Stomach (tissue), 8 donors: ENCODE measurements at regions not wholly inside any gene's neighbourhood (a gene's known extent, or its start where the extent isn't known, plus 50 kb on each side); places are given as distances from the start of the nearest gene placed in this dataset.

Source experiments
- DNase-seq, 2 donors: peaks; one replicate each; pipeline versions ENCODE4 v3.0.0 to v3.0.0-alpha.2; 2013 to 2019
- H3K27ac ChIP-seq, 5 donors: fragments of 200-600 bp in 4 of 5; sonication (generic) in 4 of 5; one replicate each; pipeline ENCODE4 v1.5.1; 2013 to 2019; ENCODE audit warnings: mild to moderate bottlenecking in 1 of 5, moderate library complexity in 1 of 5
- H3K27me3 ChIP-seq, 3 donors: fragments of 200-600 bp; sonication (generic); one replicate each; pipeline ENCODE4 v1.5.1; 2017 to 2019; ENCODE audit warnings: mixed run types in 1 of 3
- H3K36me3 ChIP-seq, 4 donors: fragments of 200-600 bp; sonication (generic); 1 replicate in 3 of 4; 2 replicates in 1 of 4; pipeline ENCODE4 v1.5.1; 2016 to 2019
- H3K4me1 ChIP-seq, 4 donors: fragments of 200-600 bp; sonication (generic); one replicate each; pipeline ENCODE4 v1.5.1; 2016 to 2019
- H3K4me3 ChIP-seq, 4 donors: fragments of 200-600 bp; sonication (generic) in 3 of 4; one replicate each; pipeline ENCODE4 v1.5.1; 2016 to 2019; ENCODE audit warnings: mild to moderate bottlenecking in 1 of 4
- H3K9me3 ChIP-seq, 4 donors: fragments of 200-600 bp; sonication (generic); one replicate each; pipeline ENCODE4 v1.5.1; 2016 to 2019
- EP300 ChIP-seq: sonication (generic); formaldehyde crosslinking; IDR thresholded peaks from one replicate; pipeline ENCODE4 v1.6.1; 2017; ENCODE audit warnings: antibody characterized with exemption
- POLR2A ChIP-seq, 4 donors: fragments of 450-650 bp; IDR thresholded peaks; one replicate each; pipeline ENCODE4 v1.6.1; 2016; ENCODE audit warnings: antibody characterized with exemption in 4 of 4, control low read depth in 2 of 4, mild to moderate bottlenecking in 1 of 4, moderate library complexity in 1 of 4
- POLR2AphosphoS5 ChIP-seq, 3 donors: sonication (generic); formaldehyde crosslinking; IDR thresholded peaks; one replicate each; pipeline ENCODE4 v1.6.1; 2016; ENCODE audit warnings: antibody characterized with exemption in 3 of 3
- whole genome bisulfite sequencing, 5 donors: extraction: QIAGEN DNeasy Blood & Tissue Kit in 3 of 5; methylation state at CpG; one replicate each; pipeline versions ENCODE4 v1.1.5 to v1.1.7; 2013 to 2018; 5-methylcytosine and 5-hydroxymethylcytosine counted together
- intact Hi-C: fragments of 100-400 bp; cut with DNase I; formaldehyde crosslinking; loops from one replicate; pipeline ENCODE4 v1.15.1; 2023; ENCODE audit warnings: low total_unique reads
- TF ChIP-seq, protein P1 (sequence below), 7 experiments: fragments of 450-650 bp in 4 of 7; fragments of 200-600 bp in 3 of 7; sonication (generic) in 3 of 7; IDR thresholded peaks; one replicate each; pipeline ENCODE4 v1.5.1; 2016 to 2019; ENCODE audit warnings: antibody characterized with exemption in 7 of 7, control low read depth in 2 of 7, mild to moderate bottlenecking in 1 of 7
- donor health status: healthy with polysubstance abuse.
- donor health status: Bipolar disorder and iron deficiency.
- donor health status: healthy.

DNA sequence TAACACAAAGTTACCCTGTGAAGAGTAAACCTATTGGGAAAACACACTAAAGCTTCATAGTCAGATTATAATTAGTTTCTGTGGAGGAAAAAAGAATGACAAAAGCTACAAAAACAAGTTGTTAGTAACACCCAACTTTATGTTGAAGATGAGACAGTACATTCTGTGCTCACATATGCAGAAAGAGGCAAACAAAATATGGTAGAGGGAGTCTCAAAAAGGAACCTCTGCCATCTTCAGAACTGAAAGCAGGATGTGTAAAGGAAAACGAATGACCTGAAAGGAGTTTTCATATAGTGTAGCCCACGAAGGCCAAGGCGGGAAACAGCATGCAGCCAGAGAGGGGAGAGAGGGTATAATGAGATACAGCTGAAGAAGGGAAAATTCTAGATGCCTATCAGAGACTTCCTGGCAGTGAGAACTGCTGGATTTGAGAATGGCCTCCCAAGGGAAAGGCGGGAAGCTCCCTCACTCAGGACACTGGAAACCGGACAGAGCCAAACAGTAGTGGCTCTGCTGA is 84.1 kb upstream of the HEY2 start:
- no peak for DNase-seq
- Histone ChIP-seq H3K36me3 (no peaks in the 10 kb centered on the region), H3K4me1 (no peaks in the 10 kb centered on the region), H3K27me3 (no peaks in the 10 kb centered on the region), H3K4me3 (no peak overlapping the region), H3K9me3 (no peaks in the 10 kb centered on the region), H3K27ac (no peak overlapping the region)
- 63 to 81% (median 76%) methylated on average over 5 of the region's 5 CpGs for WGBS, 5 donors
- intact Hi-C loops = no loop called here
- TF ChIP-seq POLR2A (IDR thresholded peaks at IDR 0.05) (no peak), POLR2AphosphoS5 (IDR thresholded peaks at IDR 0.05) (no peak), EP300 (no peak)
- TF ChIP-seq, protein P1, sequence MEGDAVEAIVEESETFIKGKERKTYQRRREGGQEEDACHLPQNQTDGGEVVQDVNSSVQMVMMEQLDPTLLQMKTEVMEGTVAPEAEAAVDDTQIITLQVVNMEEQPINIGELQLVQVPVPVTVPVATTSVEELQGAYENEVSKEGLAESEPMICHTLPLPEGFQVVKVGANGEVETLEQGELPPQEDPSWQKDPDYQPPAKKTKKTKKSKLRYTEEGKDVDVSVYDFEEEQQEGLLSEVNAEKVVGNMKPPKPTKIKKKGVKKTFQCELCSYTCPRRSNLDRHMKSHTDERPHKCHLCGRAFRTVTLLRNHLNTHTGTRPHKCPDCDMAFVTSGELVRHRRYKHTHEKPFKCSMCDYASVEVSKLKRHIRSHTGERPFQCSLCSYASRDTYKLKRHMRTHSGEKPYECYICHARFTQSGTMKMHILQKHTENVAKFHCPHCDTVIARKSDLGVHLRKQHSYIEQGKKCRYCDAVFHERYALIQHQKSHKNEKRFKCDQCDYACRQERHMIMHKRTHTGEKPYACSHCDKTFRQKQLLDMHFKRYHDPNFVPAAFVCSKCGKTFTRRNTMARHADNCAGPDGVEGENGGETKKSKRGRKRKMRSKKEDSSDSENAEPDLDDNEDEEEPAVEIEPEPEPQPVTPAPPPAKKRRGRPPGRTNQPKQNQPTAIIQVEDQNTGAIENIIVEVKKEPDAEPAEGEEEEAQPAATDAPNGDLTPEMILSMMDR (IDR thresholded peaks at IDR 0.05) = no peak

DNA sequence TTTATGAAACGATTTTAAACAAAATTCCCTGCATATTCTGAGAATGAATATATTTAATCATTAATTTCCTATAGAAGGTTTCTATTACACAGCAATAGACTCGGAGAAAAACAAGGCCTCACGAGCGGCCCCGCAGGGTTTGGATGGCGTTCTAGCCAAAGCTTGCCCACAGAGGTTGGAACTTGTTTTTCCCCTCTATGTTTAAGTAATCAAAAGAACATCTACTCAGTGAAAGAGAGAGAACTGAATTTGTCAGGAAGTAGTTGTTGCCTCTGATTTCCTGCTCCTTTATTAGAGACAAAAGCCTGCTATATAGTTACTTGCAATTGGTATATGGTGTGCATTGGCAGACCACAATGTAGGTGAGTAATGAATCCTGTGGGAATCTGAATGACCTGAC is 82.1 kb upstream of the HEY2 start:
- DNase-seq = no peak
- intact Hi-C loops = no loop called here
- no peak overlapping the region for H3K27ac ChIP-seq
- no peak overlapping the region for H3K4me3 ChIP-seq
- no peaks in the 10 kb centered on the region for H3K4me1 ChIP-seq
- no peaks in the 10 kb centered on the region for H3K9me3 ChIP-seq
- 79 to 91% (median 87%) methylated on average over 6 of the region's 6 CpGs for WGBS, 5 donors
- TF ChIP-seq EP300 = no peak
- no peaks in the 10 kb centered on the region for H3K27me3 ChIP-seq
- H3K36me3 ChIP-seq = no peaks in the 10 kb centered on the region

DNA sequence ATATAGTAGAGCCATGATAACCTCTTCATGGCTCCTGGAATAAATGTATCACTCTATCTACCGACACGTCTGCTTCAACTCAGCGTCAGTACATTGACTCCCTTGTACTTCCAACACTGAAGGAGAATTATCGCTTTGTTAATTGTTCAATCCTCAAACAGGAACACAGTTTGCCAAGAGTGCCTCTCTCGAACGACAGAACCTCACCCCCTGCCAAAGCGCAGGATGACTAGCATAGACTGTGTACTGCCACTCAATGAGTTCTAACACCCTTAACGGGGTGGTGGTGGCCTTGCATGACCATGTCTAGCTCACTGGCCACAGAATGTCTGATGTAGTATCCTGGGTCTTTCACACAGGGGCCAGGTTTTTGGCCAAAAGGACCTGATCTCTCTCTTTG is 81.4 kb upstream of the HEY2 start:
- Histone ChIP-seq H3K27ac (no peak overlapping the region), H3K27me3 (no peaks in the 10 kb centered on the region), H3K4me3 (no peak overlapping the region), H3K4me1 (no peaks in the 10 kb centered on the region), H3K9me3 (no peaks in the 10 kb centered on the region), H3K36me3 (no peaks in the 10 kb centered on the region)
- 89 to 94% (median 92%) methylated on average over 8 of the region's 8 CpGs for WGBS, 5 donors
- intact Hi-C loops = no loop called here
- TF ChIP-seq POLR2A (IDR thresholded peaks at IDR 0.05) (no peak), EP300 (no peak)
- TF ChIP-seq, protein P1 (IDR thresholded peaks at IDR 0.05) = no peak
- no peak for DNase-seq

DNA sequence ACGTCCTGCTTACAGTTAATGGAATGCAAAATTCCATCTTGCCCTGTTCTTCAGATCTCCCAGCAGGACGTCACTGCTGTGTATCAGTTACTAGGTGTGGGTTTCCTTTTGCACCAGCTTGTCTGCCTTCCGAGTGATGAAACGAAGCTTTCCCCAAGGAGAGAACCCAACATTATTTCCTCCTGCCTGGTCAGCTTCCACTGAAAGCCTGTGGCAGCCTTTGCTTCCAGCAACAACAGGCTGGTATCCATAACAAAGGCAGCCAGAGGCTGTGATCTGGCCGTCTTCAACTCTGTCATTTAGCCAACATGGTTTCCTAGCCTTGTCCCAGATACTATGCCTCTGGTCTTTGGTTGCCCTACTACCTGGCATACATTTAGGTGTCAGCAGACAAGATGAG is 78.9 kb upstream of the HEY2 start:
- Histone ChIP-seq H3K27ac (no peak overlapping the region), H3K4me1 (no peaks in the 10 kb centered on the region), H3K27me3 (no peaks in the 10 kb centered on the region), H3K9me3 (no peaks in the 10 kb centered on the region), H3K4me3 (no peak overlapping the region), H3K36me3 (no peaks in the 10 kb centered on the region)
- intact Hi-C loops = no loop called here
- TF ChIP-seq EP300 (no peak), POLR2A (IDR thresholded peaks at IDR 0.05) (no peak), POLR2AphosphoS5 (IDR thresholded peaks at IDR 0.05) (no peak)
- TF ChIP-seq, protein P1 (IDR thresholded peaks at IDR 0.05) = no peak
- DNase-seq = peak in 1 of 2 donors; percentile 55
- WGBS, 5 donors = 14 to 34% (median 23%) methylated on average over 5 of the region's 5 CpGs

DNA sequence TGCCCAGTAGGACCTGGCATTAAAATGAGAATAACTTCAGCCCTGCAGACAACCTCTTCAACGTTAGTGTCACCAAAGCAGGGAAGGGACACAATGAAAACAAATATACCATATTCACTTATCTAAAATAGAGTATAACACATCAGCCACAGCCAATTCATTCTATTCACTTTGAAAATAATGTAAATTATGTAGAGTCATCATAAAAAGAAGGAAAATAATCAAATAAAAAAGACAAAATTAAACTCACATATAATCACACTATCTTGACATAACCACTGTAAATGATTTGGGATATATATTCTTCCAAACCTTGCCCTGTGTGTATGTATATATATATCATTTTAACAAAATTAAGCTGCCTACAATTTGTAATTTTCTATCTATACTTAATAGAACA is 78.1 kb upstream of the HEY2 start:
- intact Hi-C loops = no loop called here
- Histone ChIP-seq H3K27ac (no peak overlapping the region), H3K36me3 (no peaks in the 10 kb centered on the region), H3K4me1 (no peaks in the 10 kb centered on the region), H3K9me3 (no peaks in the 10 kb centered on the region), H3K4me3 (no peak overlapping the region), H3K27me3 (no peaks in the 10 kb centered on the region)
- TF ChIP-seq EP300 = no peak
- TF ChIP-seq POLR2A (IDR thresholded peaks at IDR 0.05) = no peak
- TF ChIP-seq POLR2AphosphoS5 (IDR thresholded peaks at IDR 0.05) = no peak
- TF ChIP-seq, protein P1 (IDR thresholded peaks at IDR 0.05) = no peak
- WGBS, 5 donors = 38 to 51% (median 41%) methylated on average over 1 of the region's 1 CpG
- DNase-seq = no peak
